Kidney (tissue), 13 donors: ENCODE measurements at regions not wholly inside any gene's neighbourhood (a gene's known extent, or its start where the extent isn't known, plus 50 kb on each side); places are given as distances from the start of the nearest gene placed in this dataset.

ENCODE experiments used
- DNase-seq, 5 donors: peaks; one replicate each; pipeline ENCODE4 v3.0.0-alpha.2; 2013 to 2020
- FAIRE-seq: peaks from 2 replicates; lab custom pipeline; 2012; peaks lifted over from hg19 to GRCh38; lab: Jason Lieb, UNC
- H3K27ac ChIP-seq, 2 donors: one replicate each; pipeline ENCODE4 v1.7.0; 2013; ENCODE audit warnings: low read depth in 2 of 2, low read length in 2 of 2, inconsistent platforms in 1 of 2
- H3K27me3 ChIP-seq: one replicate; pipeline ENCODE4 v1.7.1; 2013; ENCODE audit warnings: low read length, inconsistent platforms; ENCODE audit not compliant: control insufficient read depth, insufficient read depth
- H3K36me3 ChIP-seq, 3 donors: one replicate each; pipeline versions ENCODE4 v1.7.0 to v1.7.1; 2013; ENCODE audit warnings: low read length in 3 of 3, control low read depth in 1 of 3, inconsistent platforms in 1 of 3; ENCODE audit not compliant: insufficient read depth in 3 of 3, control insufficient read depth in 2 of 3
- H3K4me1 ChIP-seq, 3 donors: one replicate each; pipeline versions ENCODE4 v1.7.0 to v1.7.1; 2013; ENCODE audit warnings: low read length in 3 of 3, inconsistent platforms in 1 of 3, low read depth in 1 of 3; ENCODE audit not compliant: control insufficient read depth in 2 of 3, insufficient read depth in 2 of 3
- H3K4me3 ChIP-seq, 3 donors: one replicate each; pipeline versions ENCODE4 v1.7.0 to v1.8.1; 2013; ENCODE audit warnings: low read length in 3 of 3, control low read depth in 1 of 3, inconsistent platforms in 1 of 3
- H3K9ac ChIP-seq, 3 donors: one replicate each; pipeline versions ENCODE4 v1.7.0 to v1.7.1; 2013; ENCODE audit warnings: low read length in 3 of 3, control low read depth in 1 of 3, inconsistent platforms in 1 of 3
- H3K9me3 ChIP-seq, 3 donors: one replicate each; pipeline versions ENCODE4 v1.7.0 to v1.7.1; 2013; ENCODE audit warnings: low read length in 3 of 3, control low read depth in 1 of 3, inconsistent platforms in 1 of 3; ENCODE audit not compliant: control insufficient read depth in 2 of 3, insufficient read depth in 1 of 3
- intact Hi-C: fragments of 100-400 bp; cut with DNase I; formaldehyde crosslinking; loops from one replicate; pipeline ENCODE4 v1.11.1; 2022
- TF ChIP-seq, protein P1 (sequence below): IDR thresholded peaks from 3 replicates; pipeline ENCODE4 v1.5.1; 2012; ENCODE audit warnings: mild to moderate bottlenecking, moderate library complexity, borderline replicate concordance; ENCODE audit not compliant: insufficient read depth; ENCODE audit errors: extremely low read depth
- donor health status: control.
- donor health status: control.
- donor health status: control.
- donor health status: control.
- donor health status: control.
- donor health status: DM: yes; HTN: yes; CAD: no.
- donor health status: Normal renal cell carcinoma (clear cell type).

DNA sequence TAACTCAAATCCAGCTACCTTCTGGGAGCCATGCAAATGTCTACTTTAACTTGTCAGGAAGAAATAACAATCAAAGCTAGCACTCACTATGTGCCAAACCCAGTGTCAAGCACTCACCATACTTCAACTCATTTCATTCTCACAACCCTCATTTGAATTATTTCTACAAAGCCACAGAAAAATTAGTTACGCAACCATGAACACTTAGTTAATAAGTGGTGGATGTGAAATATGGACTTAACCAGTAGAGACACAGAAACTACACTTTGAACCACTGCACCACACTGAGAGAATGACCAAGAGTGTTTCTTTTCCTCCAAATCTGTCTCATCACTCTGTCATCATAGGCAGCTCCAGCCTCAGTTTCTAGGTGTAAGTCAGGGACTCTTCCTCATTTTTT, 91.0 kb upstream of the MBNL1 start:
- no peaks in the 10 kb centered on the region for H3K9me3 ChIP-seq
- no peak overlapping the region for H3K4me3 ChIP-seq
- intact Hi-C loops = no loop called here
- no peaks in the 10 kb centered on the region for H3K4me1 ChIP-seq
- no peak overlapping the region for H3K27ac ChIP-seq
- no peaks in the 10 kb centered on the region for H3K36me3 ChIP-seq
- DNase-seq = no peak
- no peak overlapping the region for H3K9ac ChIP-seq
- TF ChIP-seq, protein P1, sequence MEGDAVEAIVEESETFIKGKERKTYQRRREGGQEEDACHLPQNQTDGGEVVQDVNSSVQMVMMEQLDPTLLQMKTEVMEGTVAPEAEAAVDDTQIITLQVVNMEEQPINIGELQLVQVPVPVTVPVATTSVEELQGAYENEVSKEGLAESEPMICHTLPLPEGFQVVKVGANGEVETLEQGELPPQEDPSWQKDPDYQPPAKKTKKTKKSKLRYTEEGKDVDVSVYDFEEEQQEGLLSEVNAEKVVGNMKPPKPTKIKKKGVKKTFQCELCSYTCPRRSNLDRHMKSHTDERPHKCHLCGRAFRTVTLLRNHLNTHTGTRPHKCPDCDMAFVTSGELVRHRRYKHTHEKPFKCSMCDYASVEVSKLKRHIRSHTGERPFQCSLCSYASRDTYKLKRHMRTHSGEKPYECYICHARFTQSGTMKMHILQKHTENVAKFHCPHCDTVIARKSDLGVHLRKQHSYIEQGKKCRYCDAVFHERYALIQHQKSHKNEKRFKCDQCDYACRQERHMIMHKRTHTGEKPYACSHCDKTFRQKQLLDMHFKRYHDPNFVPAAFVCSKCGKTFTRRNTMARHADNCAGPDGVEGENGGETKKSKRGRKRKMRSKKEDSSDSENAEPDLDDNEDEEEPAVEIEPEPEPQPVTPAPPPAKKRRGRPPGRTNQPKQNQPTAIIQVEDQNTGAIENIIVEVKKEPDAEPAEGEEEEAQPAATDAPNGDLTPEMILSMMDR = no peak
- FAIRE-seq = no peak
- no peaks in the 10 kb centered on the region for H3K27me3 ChIP-seq

DNA sequence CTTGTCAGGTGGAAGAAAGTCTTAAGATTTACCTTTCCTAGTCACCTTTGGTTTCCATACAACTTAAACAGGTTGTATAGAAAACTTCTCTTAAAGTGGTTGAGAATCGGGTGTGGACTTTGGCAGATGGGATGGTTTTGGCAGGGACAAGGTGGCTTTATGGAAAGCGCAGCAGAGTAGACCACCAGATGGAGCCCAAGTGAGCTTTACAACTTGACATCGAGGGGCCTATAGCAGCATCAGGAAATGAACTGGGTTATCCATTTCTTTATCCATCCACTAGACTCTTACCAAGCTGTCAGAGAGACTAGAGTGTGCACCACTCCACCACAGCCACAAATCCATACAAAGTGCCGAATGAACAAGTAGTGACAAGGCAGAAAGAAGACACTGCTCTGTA, 85.3 kb upstream of the MBNL1 start:
- no peaks in the 10 kb centered on the region for H3K9me3 ChIP-seq
- DNase-seq = peak in 4 of 5 donors; percentile 24 to 60 (median 32)
- H3K9ac ChIP-seq = no peak overlapping the region
- intact Hi-C loops = no loop called here
- H3K4me3 ChIP-seq = no peak overlapping the region
- H3K27me3 ChIP-seq = no peaks in the 10 kb centered on the region
- FAIRE-seq = no peak
- TF ChIP-seq, protein P1 = peak; percentile 36
- no peak overlapping the region for H3K27ac ChIP-seq
- no peaks in the 10 kb centered on the region for H3K36me3 ChIP-seq
- H3K4me1 ChIP-seq = no peaks in the 10 kb centered on the region

DNA sequence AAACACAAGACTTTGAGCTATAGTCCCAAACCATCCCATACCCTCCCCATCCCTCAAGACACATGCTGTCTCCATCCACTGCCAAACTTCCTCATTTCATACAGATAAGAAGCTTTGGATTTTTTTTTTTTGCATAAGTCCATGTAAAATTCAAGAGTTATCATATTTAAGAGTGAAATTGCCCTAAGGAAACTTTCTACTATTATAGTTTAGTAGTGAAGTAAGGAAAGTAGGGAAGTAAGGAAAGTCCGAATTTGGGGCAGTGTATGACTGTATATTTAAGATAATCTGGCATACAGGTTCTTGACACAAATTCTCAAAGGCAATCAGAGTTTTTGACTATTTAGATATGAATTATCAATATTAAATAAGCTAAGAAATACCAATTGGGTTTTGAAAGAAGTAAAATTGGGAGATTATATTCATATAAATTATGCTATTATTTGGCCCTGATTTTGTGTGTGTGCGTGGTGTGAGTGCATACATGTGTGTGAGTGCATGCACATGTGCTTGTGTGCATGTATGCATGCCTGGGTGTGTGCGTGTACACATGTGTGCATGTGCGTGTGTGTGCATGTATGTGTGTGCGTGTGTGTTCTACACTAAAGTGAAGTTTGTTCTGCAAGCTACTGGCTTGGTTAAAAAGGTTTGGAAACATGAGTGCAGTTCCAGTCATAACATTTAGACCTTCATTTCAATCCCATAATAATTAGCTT, 83.6 kb upstream of the MBNL1 start:
- Histone ChIP-seq H3K27me3 (no peaks in the 10 kb centered on the region), H3K4me3 (no peak overlapping the region), H3K27ac (no peak overlapping the region), H3K9ac (no peak overlapping the region), H3K36me3 (no peaks in the 10 kb centered on the region), H3K4me1 (no peaks in the 10 kb centered on the region), H3K9me3 (no peaks in the 10 kb centered on the region)
- TF ChIP-seq, protein P1 = no peak
- FAIRE-seq = no peak
- intact Hi-C loops = no loop called here
- DNase-seq = no peak
